Thyroid gland (tissue), 4 donors: ENCODE measurements at regions not wholly inside any gene's neighbourhood (a gene's known extent, or its start where the extent isn't known, plus 50 kb on each side); places are given as distances from the start of the nearest gene placed in this dataset.

ENCODE experiments used
- DNase-seq, 2 donors: peaks; one replicate each; pipeline ENCODE4 v3.0.0-alpha.2; 2019
- H3K27ac ChIP-seq, 3 donors: fragments of 200-600 bp; sonication (generic); 1 replicate in 2 of 3; 2 replicates in 1 of 3; pipeline ENCODE4 v1.5.1; 2016 to 2019; ENCODE audit warnings: mild to moderate bottlenecking in 1 of 3, moderate library complexity in 1 of 3
- H3K27me3 ChIP-seq: fragments of 200-600 bp; sonication (generic); one replicate; pipeline ENCODE4 v1.5.1; 2019
- H3K36me3 ChIP-seq, 2 donors: fragments of 200-600 bp; sonication (generic); one replicate each; pipeline ENCODE4 v1.5.1; 2016 to 2019
- H3K4me1 ChIP-seq, 2 donors: fragments of 200-600 bp; sonication (generic); one replicate each; pipeline ENCODE4 v1.5.1; 2017 to 2019
- H3K4me3 ChIP-seq, 3 donors: fragments of 200-600 bp; sonication (generic); replicated peaks in 1 of 3; 1 replicate in 2 of 3; 2 replicates in 1 of 3; pipeline ENCODE4 v1.5.1; 2016; ENCODE audit warnings: mild to moderate bottlenecking in 1 of 3
- H3K9me3 ChIP-seq: fragments of 200-600 bp; sonication (generic); one replicate; pipeline ENCODE4 v1.5.1; 2017
- POLR2A ChIP-seq, 2 donors: fragments of 450-650 bp; IDR thresholded peaks; one replicate each; pipeline ENCODE4 v1.6.1; 2017; ENCODE audit warnings: antibody characterized with exemption in 2 of 2, mild to moderate bottlenecking in 2 of 2, moderate library complexity in 1 of 2
- WGBS, 2 donors: methylation state at CpG; one replicate each; pipeline ENCODE4 v1.1.5; 2017; 5-methylcytosine and 5-hydroxymethylcytosine counted together
- intact Hi-C: fragments of 100-400 bp; cut with DNase I; formaldehyde crosslinking; loops from one replicate; pipeline ENCODE4 v1.15.1; 2023
- TF ChIP-seq, protein P1 (sequence below), 6 experiments: fragments of 200-600 bp in 3 of 6; fragments of 450-650 bp in 3 of 6; sonication (generic) in 3 of 6; IDR thresholded peaks; one replicate each; pipeline ENCODE4 v1.5.1; 2016 to 2019; ENCODE audit warnings: antibody characterized with exemption in 6 of 6, mild to moderate bottlenecking in 2 of 6, inconsistent platforms in 1 of 6, moderate library complexity in 1 of 6

DNA sequence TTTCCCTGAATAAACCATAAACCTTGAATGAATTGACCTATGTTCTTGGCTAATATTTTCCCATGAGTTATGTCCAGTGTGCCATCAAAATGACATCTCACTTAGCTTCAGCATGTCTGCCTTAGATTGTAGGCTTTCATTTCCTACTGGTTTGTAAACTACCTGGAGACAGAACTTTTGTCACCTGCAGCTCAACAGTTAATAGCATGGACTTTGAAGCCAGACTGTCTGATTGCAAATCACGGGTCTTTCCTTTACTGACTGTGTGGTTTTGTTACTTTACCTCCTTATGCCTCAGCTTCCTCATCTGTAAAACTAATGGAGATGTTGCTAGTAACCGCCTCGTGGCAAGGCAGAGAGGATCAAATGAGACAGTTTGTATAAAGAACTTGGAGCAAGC lies 187.1 kb downstream of the SUCLG1 start:
- 75 to 86% methylated on average over 3 of the region's 3 CpGs for WGBS, 2 donors

DNA sequence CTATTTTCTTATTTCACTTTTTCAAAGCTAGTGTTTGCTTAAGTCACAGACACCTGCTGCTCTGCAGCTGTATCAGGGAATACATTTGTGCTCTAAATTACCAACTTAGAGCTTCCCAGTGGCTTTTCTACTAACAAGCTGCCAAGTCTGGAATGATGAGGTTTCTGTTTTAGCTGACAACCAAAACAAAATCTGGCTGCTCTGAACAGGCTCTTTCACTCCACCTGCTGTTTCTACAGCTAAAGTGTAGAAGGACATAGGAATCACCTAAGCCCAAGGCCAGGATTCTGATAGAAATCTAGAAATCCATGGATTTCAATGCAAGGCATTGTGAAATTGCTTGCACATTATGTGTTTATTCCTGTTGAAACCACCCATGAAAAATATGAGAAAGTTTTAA lies 201.2 kb downstream of the SUCLG1 start:
- no peak for TF ChIP-seq POLR2A (IDR thresholded peaks at IDR 0.05)
- TF ChIP-seq, protein P1, sequence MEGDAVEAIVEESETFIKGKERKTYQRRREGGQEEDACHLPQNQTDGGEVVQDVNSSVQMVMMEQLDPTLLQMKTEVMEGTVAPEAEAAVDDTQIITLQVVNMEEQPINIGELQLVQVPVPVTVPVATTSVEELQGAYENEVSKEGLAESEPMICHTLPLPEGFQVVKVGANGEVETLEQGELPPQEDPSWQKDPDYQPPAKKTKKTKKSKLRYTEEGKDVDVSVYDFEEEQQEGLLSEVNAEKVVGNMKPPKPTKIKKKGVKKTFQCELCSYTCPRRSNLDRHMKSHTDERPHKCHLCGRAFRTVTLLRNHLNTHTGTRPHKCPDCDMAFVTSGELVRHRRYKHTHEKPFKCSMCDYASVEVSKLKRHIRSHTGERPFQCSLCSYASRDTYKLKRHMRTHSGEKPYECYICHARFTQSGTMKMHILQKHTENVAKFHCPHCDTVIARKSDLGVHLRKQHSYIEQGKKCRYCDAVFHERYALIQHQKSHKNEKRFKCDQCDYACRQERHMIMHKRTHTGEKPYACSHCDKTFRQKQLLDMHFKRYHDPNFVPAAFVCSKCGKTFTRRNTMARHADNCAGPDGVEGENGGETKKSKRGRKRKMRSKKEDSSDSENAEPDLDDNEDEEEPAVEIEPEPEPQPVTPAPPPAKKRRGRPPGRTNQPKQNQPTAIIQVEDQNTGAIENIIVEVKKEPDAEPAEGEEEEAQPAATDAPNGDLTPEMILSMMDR (IDR thresholded peaks at IDR 0.05): no peak
- no peak overlapping the region for H3K4me3 ChIP-seq
- no peaks in the 10 kb centered on the region for H3K4me1 ChIP-seq
- H3K9me3 ChIP-seq: no peaks in the 10 kb centered on the region
- H3K27ac ChIP-seq: no peak overlapping the region
- intact Hi-C loops: no loop called here
- H3K36me3 ChIP-seq: no peaks in the 10 kb centered on the region
- DNase-seq: no peak
- no peaks in the 10 kb centered on the region for H3K27me3 ChIP-seq

More for the DNA sequence above, 187.1 kb downstream of the SUCLG1 start:
- intact Hi-C loops: no loop called here
- H3K9me3 ChIP-seq: no peaks in the 10 kb centered on the region
- H3K36me3 ChIP-seq: no peaks in the 10 kb centered on the region
- DNase-seq: no peak
- H3K4me1 ChIP-seq: no peaks in the 10 kb centered on the region
- H3K4me3 ChIP-seq: no peak overlapping the region
- H3K27me3 ChIP-seq: no peaks in the 10 kb centered on the region
- H3K27ac ChIP-seq: no peak overlapping the region
- TF ChIP-seq, protein P1 (IDR thresholded peaks at IDR 0.05): no peak
- no peak for TF ChIP-seq POLR2A (IDR thresholded peaks at IDR 0.05)

DNA sequence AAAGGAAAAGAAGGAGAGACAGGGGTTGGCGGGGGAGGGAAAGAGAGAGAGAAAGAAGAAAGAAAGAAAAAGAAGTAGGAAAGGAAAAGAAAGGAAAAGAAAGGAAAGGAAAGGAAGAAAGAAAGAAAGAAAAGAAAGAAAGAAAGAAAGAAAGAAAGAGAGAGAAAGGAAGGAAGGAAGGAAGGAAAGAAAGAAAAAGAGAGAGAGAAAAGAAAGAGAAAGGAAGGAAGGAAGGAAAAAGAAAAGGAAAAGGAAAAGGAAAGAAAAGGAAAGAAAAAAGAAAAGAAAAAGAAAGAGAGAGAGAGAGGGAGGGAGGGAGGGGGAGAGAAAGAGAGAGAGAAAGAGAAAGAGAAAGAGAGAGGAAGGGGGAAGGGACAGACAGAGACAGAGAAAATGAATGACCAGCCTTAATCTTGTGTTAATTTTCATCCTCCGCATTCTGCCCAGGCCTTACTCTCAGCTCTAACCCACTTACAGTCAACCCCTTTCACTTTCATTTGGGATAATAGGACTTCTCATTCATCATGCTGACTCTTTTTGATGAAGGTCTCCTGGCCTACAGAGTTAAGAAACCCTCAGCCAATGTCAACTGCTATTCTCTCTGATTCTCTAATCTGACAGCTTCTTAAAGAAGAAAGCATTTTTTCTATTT lies 207.3 kb downstream of the SUCLG1 start:
- intact Hi-C loops: no loop called here
- H3K27ac ChIP-seq: no peak overlapping the region
- H3K36me3 ChIP-seq: no peaks in the 10 kb centered on the region
- H3K4me3 ChIP-seq: no peak overlapping the region
- no peak for DNase-seq
- TF ChIP-seq POLR2A (IDR thresholded peaks at IDR 0.05): no peak
- TF ChIP-seq, protein P1 (IDR thresholded peaks at IDR 0.05): no peak
- H3K4me1 ChIP-seq: no peaks in the 10 kb centered on the region
- 92 to 98% methylated on average over 2 of the region's 2 CpGs for WGBS, 2 donors
- no peaks in the 10 kb centered on the region for H3K9me3 ChIP-seq
- H3K27me3 ChIP-seq: no peaks in the 10 kb centered on the region

DNA sequence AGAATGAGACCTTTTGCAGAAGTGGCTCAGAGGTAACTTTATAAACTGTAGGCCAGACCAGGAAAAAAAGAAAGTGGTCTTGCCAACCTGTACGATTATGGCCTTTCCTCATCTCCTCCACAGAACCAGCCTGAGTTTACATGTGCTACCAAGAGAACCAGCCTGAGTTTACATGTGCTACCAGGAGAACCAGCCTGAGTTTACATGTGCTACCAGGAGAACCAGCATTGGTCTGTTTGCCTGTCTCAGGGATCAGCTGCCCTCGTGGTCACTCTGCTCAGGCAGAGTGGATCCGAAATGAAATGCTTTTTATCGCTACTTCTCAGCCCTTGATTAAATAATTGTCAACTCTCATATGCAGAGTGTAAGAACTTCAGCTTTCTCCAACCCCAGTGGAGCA lies 209.9 kb downstream of the SUCLG1 start:
- WGBS, 2 donors: 80 to 83% methylated on average over 4 of the region's 4 CpGs
- no peak for DNase-seq
- H3K36me3 ChIP-seq: no peaks in the 10 kb centered on the region
- TF ChIP-seq, protein P1 (IDR thresholded peaks at IDR 0.05): no peak
- no peak for TF ChIP-seq POLR2A (IDR thresholded peaks at IDR 0.05)
- no peaks in the 10 kb centered on the region for H3K27me3 ChIP-seq
- no peaks in the 10 kb centered on the region for H3K9me3 ChIP-seq
- intact Hi-C loops: no loop called here
- H3K27ac ChIP-seq: no peak overlapping the region
- no peaks in the 10 kb centered on the region for H3K4me1 ChIP-seq
- H3K4me3 ChIP-seq: no peak overlapping the region

DNA sequence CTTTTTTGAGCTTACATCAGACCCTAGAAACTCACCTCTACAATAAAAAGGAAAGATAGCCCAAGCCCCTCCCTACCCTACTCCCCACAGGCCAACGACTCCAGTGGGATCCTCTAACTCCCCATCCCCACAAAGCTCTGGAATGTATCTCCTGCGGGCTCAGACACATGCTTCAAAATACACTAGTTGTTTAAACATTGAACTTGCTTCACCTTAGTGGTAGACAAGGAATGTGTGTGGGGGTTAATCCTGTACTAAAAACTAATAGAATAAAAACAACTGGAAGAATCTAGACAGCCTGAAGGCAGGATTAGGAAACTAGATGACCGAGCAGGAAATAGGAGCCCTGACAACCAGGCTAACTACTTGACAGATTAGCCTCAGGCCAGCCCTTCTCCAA lies 211.5 kb downstream of the SUCLG1 start:
- WGBS, 2 donors: 36 to 38% methylated on average over 3 of the region's 3 CpGs
- no peak for TF ChIP-seq POLR2A (IDR thresholded peaks at IDR 0.05)
- TF ChIP-seq, protein P1 (IDR thresholded peaks at IDR 0.05): no peak
- Histone ChIP-seq H3K4me3 (no peak overlapping the region), H3K4me1 (no peaks in the 10 kb centered on the region), H3K27me3 (no peaks in the 10 kb centered on the region), H3K36me3 (no peaks in the 10 kb centered on the region), H3K9me3 (no peaks in the 10 kb centered on the region), H3K27ac (no peak overlapping the region)
- no peak for DNase-seq
- intact Hi-C loops: no loop called here
